RWPE1 (cell line): ENCODE measurements at regions not wholly inside any gene's neighbourhood (a gene's known extent, or its start where the extent isn't known, plus 50 kb on each side); places are given as distances from the start of the nearest gene placed in this dataset.

Experiments used
- CTCF ChIA-PET: fragments of 350-600 bp; sonication (Branson Sonifier 250); formaldehyde crosslinking; extraction: SDS; loops from one replicate; lab custom pipeline; 2021; lab: Yijun Ruan, JAX
- POLR2A ChIA-PET: fragments of 400-600 bp; formaldehyde crosslinking; extraction: SDS; loops from one replicate; lab custom pipeline; 2020; ENCODE audit warnings: antibody characterized with exemption; ENCODE audit not compliant: low non-redundant PET; lab: Yijun Ruan, JAX
- DNase-seq: peaks from one replicate; pipeline ENCODE4 v3.0.0; 2012; ENCODE audit warnings: low spot score
- H3K27ac ChIP-seq: fragments of 450-650 bp; 2 replicates; pipeline ENCODE4 v1.5.1; 2017
- CTCF ChIP-seq: fragments of 450-650 bp; conservative IDR thresholded peaks from 2 replicates; pipeline ENCODE4 v1.5.1; 2017; ENCODE audit warnings: low read depth, mild to moderate bottlenecking

- CTCF ChIA-PET, result interaction anchor here (0.5 to 0.6 kb wide), 2 partner anchors 41 to 194 kb away, joined by 3 to 4 read pairs; no protein-coding TSS in a partner anchor
- no peak overlapping the region for H3K27ac ChIP-seq
- no peak for TF ChIP-seq CTCF
- DNase-seq, result no peak
- POLR2A ChIA-PET, result interaction anchor here (0.9 kb wide), 1 partner anchor 9 kb away, joined by 4 read pairs; no protein-coding TSS in a partner anchor
These were observed 188.9 kb downstream of the TFAP2C start for GRCh38 chr20:56817780-56818675.

GRCh38 chr20:56820984-56821383, 191.9 kb downstream of the TFAP2C start:
- DNase-seq, result no peak
- ChIA-PET CTCF (interaction anchor here (0.7 kb wide), 1 partner anchor 1763 kb away, joined by 6 read pairs; no protein-coding TSS in a partner anchor), POLR2A (no interaction called here)
- H3K27ac ChIP-seq, result no peak overlapping the region
- TF ChIP-seq CTCF, result no peak

GRCh38 chr20:56826306-56826704, 197.2 kb downstream of the TFAP2C start:
- DNase-seq, result no peak
- peak overlapping the region; percentile 93 for H3K27ac ChIP-seq
- CTCF ChIA-PET, result interaction anchor here (1.0 kb wide), 1 partner anchor 196 kb away, joined by 3 read pairs; no protein-coding TSS in a partner anchor
- TF ChIP-seq CTCF, result no peak
- POLR2A ChIA-PET, result no interaction called here

- TF ChIP-seq CTCF, result no peak
- ChIA-PET POLR2A (interaction anchor here (1.0 kb wide), 1 partner anchor 10 kb away, joined by 4 read pairs; no protein-coding TSS in a partner anchor), CTCF (interaction anchor here (0.6 to 1.0 kb wide), 3 partner anchors 197 to 1343 kb away, joined by 3 to 8 read pairs (median 3); no protein-coding TSS in a partner anchor)
- H3K27ac ChIP-seq, result peak overlapping the region; percentile 93
- peak; percentile 96 for DNase-seq
These were observed 197.9 kb downstream of the TFAP2C start for GRCh38 chr20:56826705-56827665.

- ChIA-PET POLR2A (interaction anchor here (1.0 kb wide), 1 partner anchor 10 kb away, joined by 4 read pairs; no protein-coding TSS in a partner anchor), CTCF (interaction anchor here (0.6 kb wide), 1 partner anchor 1342 kb away, joined by 3 read pairs; no protein-coding TSS in a partner anchor)
- no peak for TF ChIP-seq CTCF
- no peak for DNase-seq
- peak overlapping the region; percentile 93 for H3K27ac ChIP-seq
These were observed 198.7 kb downstream of the TFAP2C start for GRCh38 chr20:56827763-56828162.
